ENCODE measurements at regions not wholly inside any gene's neighbourhood (a gene's known extent, or its start where the extent isn't known, plus 50 kb on each side); places are given as distances from the start of the nearest gene placed in this dataset.

DNA sequence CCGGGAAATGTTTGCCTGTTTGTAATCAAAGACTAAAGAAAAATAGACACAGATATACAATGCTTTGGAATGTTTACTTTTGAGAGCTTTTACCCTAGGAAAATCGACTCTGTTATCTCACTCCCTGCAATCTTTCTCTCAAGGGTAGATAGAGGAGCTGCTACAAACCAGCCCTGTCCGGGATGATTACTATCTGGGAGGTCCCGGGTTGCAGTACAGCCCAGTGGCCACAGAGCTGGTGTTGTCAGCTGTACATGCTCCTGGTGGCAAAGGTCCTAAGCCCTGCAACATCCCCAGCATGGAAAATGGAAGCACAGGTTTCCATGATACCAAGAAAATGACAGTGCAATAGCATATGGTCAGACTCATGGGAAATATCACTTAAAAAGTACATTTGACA lies 570.5 kb upstream of the SOX11 start:
- DNase-seq (no peak), ATAC-seq (ENCODE audit: poor library complexity) (no peak)
- Mint-ChIP-seq H3K9me3 (peaks cover 2% of the 10 kb centered on the region), H3K27me3 (no peaks in the 10 kb centered on the region), H3K36me3 (ENCODE audit: low read depth) (no peaks in the 10 kb centered on the region), H3K4me1 (ENCODE audit: low read depth) (no peaks in the 10 kb centered on the region), H3K27ac (no peak overlapping the region), H3K4me3 (no peak overlapping the region)
- Histone ChIP-seq H3K36me3 (ENCODE audit: insufficient read depth, low read length) (no peaks in the 10 kb centered on the region), H3K27ac (ENCODE audit: low read depth in 1 of 2, low read length in 2 of 2) (no peak overlapping the region), H3K9me3 (ENCODE audit: control insufficient read depth in 1 of 2, insufficient read depth in 1 of 2, low read length in 2 of 2) (peaks cover 0 to 10% of the 10 kb centered on the region in 2 experiments), H3K4me3 (ENCODE audit: low read length) (no peak overlapping the region), H3K27me3 (ENCODE audit: control insufficient read depth in 1 of 2, insufficient read depth in 2 of 2, low read length in 2 of 2) (no peaks in the 10 kb centered on the region), H3K4me1 (ENCODE audit: insufficient read depth, low read length) (no peaks in the 10 kb centered on the region)
- intact Hi-C loops (cut with DNase I, micrococcal nuclease), result no loop called here
- TF ChIP-seq, protein P1, sequence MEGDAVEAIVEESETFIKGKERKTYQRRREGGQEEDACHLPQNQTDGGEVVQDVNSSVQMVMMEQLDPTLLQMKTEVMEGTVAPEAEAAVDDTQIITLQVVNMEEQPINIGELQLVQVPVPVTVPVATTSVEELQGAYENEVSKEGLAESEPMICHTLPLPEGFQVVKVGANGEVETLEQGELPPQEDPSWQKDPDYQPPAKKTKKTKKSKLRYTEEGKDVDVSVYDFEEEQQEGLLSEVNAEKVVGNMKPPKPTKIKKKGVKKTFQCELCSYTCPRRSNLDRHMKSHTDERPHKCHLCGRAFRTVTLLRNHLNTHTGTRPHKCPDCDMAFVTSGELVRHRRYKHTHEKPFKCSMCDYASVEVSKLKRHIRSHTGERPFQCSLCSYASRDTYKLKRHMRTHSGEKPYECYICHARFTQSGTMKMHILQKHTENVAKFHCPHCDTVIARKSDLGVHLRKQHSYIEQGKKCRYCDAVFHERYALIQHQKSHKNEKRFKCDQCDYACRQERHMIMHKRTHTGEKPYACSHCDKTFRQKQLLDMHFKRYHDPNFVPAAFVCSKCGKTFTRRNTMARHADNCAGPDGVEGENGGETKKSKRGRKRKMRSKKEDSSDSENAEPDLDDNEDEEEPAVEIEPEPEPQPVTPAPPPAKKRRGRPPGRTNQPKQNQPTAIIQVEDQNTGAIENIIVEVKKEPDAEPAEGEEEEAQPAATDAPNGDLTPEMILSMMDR (IDR thresholded peaks at IDR 0.05), result no peak
- CTCF ChIA-PET, result no interaction called here
- POLR2A ChIA-PET, result no interaction called here

DNA sequence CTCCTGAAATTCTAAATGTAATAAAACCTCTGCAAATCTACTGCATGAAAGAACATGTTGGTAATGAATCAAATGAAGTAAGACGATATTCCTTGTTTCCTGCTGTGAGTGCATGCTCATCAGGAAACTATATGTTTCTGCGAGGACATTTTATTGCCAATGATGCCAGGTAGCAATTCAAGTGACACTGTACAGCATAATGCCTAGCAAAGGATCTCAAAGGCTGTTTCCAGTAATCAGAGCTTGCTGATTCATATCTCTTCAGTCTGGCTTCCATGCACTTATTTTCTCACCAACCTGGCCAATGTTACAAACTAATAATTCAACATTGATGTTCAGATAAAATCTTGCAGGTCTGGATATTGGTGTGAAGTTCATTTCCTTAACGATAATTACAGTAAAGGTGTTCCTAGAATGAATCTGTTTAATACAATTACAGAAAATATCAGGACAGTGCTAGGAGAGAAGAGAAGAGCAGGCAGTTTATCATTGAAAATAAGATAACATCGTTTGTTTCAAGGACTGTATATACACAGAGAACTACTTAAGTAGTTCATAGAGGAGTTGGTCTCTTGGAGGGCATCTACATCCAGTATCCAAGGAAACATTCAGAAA lies 568.5 kb upstream of the SOX11 start:
- Mint-ChIP-seq H3K4me1 (ENCODE audit: low read depth) (no peaks in the 10 kb centered on the region), H3K27ac (no peak overlapping the region), H3K27me3 (no peaks in the 10 kb centered on the region), H3K36me3 (ENCODE audit: low read depth) (no peaks in the 10 kb centered on the region), H3K9me3 (no peaks in the 10 kb centered on the region), H3K4me3 (no peak overlapping the region)
- H3K4me3 ChIP-seq (ENCODE audit: low read length), result no peak overlapping the region
- no peak overlapping the region for H3K27ac ChIP-seq (ENCODE audit: low read depth in 1 of 2, low read length in 2 of 2)
- no peaks in the 10 kb centered on the region for H3K27me3 ChIP-seq (ENCODE audit: control insufficient read depth in 1 of 2, insufficient read depth in 2 of 2, low read length in 2 of 2)
- no peaks in the 10 kb centered on the region for H3K4me1 ChIP-seq (ENCODE audit: insufficient read depth, low read length)
- ChIA-PET CTCF (no interaction called here), POLR2A (no interaction called here)
- intact Hi-C loops (cut with DNase I, micrococcal nuclease), result no loop called here
- no peaks in the 10 kb centered on the region for H3K36me3 ChIP-seq (ENCODE audit: insufficient read depth, low read length)
- DNase-seq, result no peak
- TF ChIP-seq, protein P1 (IDR thresholded peaks at IDR 0.05), result no peak
- peaks cover 0 to 10% of the 10 kb centered on the region in 2 experiments for H3K9me3 ChIP-seq (ENCODE audit: control insufficient read depth in 1 of 2, insufficient read depth in 1 of 2, low read length in 2 of 2)
- no peak for ATAC-seq (ENCODE audit: poor library complexity)

DNA sequence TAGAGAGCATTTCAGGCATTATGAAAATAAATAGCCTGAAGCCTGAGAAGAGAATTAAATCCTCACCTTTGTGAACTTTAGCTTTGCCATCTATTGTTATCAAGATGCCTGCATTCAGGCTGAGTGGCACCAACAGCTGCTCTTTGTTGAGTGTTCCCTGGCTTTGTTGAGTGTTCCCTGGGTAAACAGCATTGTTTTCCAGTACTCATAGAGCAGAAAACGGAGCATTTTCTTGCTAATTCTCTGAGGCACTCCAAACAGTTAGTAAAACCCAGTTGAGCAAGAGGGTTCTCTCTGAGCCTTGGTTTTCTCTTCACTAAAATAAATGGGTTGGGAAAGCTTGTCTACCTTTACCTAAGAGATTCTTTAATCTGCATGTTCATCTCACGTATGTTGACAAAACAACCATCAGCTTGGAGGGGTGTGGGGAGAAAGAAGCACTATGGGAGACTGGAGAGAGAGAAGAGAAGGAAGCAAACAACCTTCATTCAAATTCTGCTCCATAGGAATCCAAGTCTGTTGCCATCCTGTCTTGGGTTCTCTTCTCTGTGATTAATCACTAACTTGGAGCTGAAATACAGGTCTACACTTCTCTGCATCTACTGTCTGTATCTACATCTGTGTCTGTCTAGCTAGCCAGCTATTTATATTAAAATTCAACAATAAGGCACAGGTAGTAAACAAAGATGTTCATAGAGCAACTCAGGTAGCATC lies 567.0 kb upstream of the SOX11 start:
- H3K9me3 ChIP-seq (ENCODE audit: control insufficient read depth in 1 of 2, insufficient read depth in 1 of 2, low read length in 2 of 2), result peaks cover 0 to 10% of the 10 kb centered on the region in 2 experiments
- DNase-seq (no peak), ATAC-seq (ENCODE audit: poor library complexity) (no peak)
- no peaks in the 10 kb centered on the region for H3K4me1 ChIP-seq (ENCODE audit: insufficient read depth, low read length)
- no peak overlapping the region for H3K4me3 Mint-ChIP-seq
- no peaks in the 10 kb centered on the region for H3K27me3 ChIP-seq (ENCODE audit: control insufficient read depth in 1 of 2, insufficient read depth in 2 of 2, low read length in 2 of 2)
- no peak overlapping the region for H3K4me3 ChIP-seq (ENCODE audit: low read length)
- no peaks in the 10 kb centered on the region for H3K27me3 Mint-ChIP-seq
- CTCF ChIA-PET, result no interaction called here
- H3K4me1 Mint-ChIP-seq (ENCODE audit: low read depth), result no peaks in the 10 kb centered on the region
- POLR2A ChIA-PET, result no interaction called here
- H3K27ac ChIP-seq (ENCODE audit: low read depth in 1 of 2, low read length in 2 of 2), result no peak overlapping the region
- TF ChIP-seq, protein P1 (IDR thresholded peaks at IDR 0.05), result no peak
- H3K27ac Mint-ChIP-seq, result no peak overlapping the region
- H3K36me3 Mint-ChIP-seq (ENCODE audit: low read depth), result no peaks in the 10 kb centered on the region
- no peaks in the 10 kb centered on the region for H3K36me3 ChIP-seq (ENCODE audit: insufficient read depth, low read length)
- H3K9me3 Mint-ChIP-seq, result no peaks in the 10 kb centered on the region
- intact Hi-C loops (cut with DNase I, micrococcal nuclease), result no loop called here

All from CD4-positive, alpha-beta T cell (primary cell).